GM19025 (cell line): ENCODE measurements at regions not wholly inside any gene's neighbourhood (a gene's known extent, or its start where the extent isn't known, plus 50 kb on each side); places are given as distances from the start of the nearest gene placed in this dataset.
"Not testable (repeated sequence)": the region's sequence is repeated elsewhere in the genome, so short reads cannot be mapped to it uniquely, and the experiment has no call there.

Experiments
- ATAC-seq: cut with Tn5 transposase; IDR thresholded peaks from one replicate; pipeline ENCODE4 v1.9.1; 2021; ENCODE audit warnings: mild to moderate bottlenecking, low read depth, moderate library complexity; ENCODE audit not compliant: unreplicated experiment

- ATAC-seq, result peak; percentile 74
These were observed 127.9 kb downstream of the EVA1A start for GRCh38 chr2:75432761-75433361.

GRCh38 chr2:75431763-75432162 is 129.0 kb downstream of the EVA1A start:
- peak; percentile 50 for ATAC-seq

- no peak for ATAC-seq
These were observed 129.5 kb downstream of the EVA1A start for GRCh38 chr2:75431276-75431675.

- not testable (repeated sequence) for ATAC-seq
These were observed 130.3 kb downstream of the EVA1A start for GRCh38 chr2:75430449-75430848.

- no peak for ATAC-seq
These were observed 131.9 kb downstream of the EVA1A start for GRCh38 chr2:75428646-75429443.

GRCh38 chr2:75428060-75428459 is 132.7 kb downstream of the EVA1A start:
- no peak for ATAC-seq

GRCh38 chr2:75424936-75425619 is 135.7 kb downstream of the EVA1A start:
- ATAC-seq, result no peak

GRCh38 chr2:75421986-75422385 is 138.8 kb downstream of the EVA1A start:
- ATAC-seq, result no peak

- ATAC-seq, result peak; percentile 50
These were observed 144.1 kb downstream of the EVA1A start for GRCh38 chr2:75416420-75417342.

GRCh38 chr2:75415731-75416130 is 145.0 kb downstream of the EVA1A start:
- no peak for ATAC-seq

- no peak for ATAC-seq
These were observed 145.6 kb downstream of the EVA1A start for GRCh38 chr2:75415111-75415626.

- no peak for ATAC-seq
These were observed 149.2 kb downstream of the EVA1A start for GRCh38 chr2:75411574-75411973.

- ATAC-seq, result no peak
These were observed 150.0 kb downstream of the EVA1A start for GRCh38 chr2:75410702-75411101.

- ATAC-seq, result no peak
These were observed 152.0 kb downstream of the EVA1A start for GRCh38 chr2:75408771-75409170.

GRCh38 chr2:75407038-75407530 is 153.7 kb downstream of the EVA1A start:
- no peak for ATAC-seq

- ATAC-seq, result no peak
These were observed 154.6 kb downstream of the EVA1A start for GRCh38 chr2:75406131-75406581.

GRCh38 chr2:75405000-75405399 is 155.7 kb downstream of the EVA1A start:
- ATAC-seq, result no peak

- peak; percentile 78 for ATAC-seq
These were observed 156.7 kb downstream of the EVA1A start for GRCh38 chr2:75403991-75404428.

GRCh38 chr2:75396314-75396713 is 164.4 kb downstream of the EVA1A start:
- no peak for ATAC-seq

GRCh38 chr2:75394764-75395163 is 166.0 kb downstream of the EVA1A start:
- not testable (repeated sequence) for ATAC-seq
